ENCODE measurements at regions not wholly inside any gene's neighbourhood (a gene's known extent, or its start where the extent isn't known, plus 50 kb on each side); places are given as distances from the start of the nearest gene placed in this dataset.

- H3K36me3 ChIP-seq: no peaks in the 10 kb centered on the region
- no peaks in the 10 kb centered on the region for H3K9me3 ChIP-seq
- H3K27ac ChIP-seq: peak overlapping the region in 1 of 2 donors; percentile 28
- ATAC-seq (no peak), DNase-seq (no peak)
- H3K4me3 ChIP-seq: no peak overlapping the region
- H3K4me1 ChIP-seq: no peaks in the 10 kb centered on the region
- H3K27me3 ChIP-seq: no peaks in the 10 kb centered on the region
- TF ChIP-seq CTCF (IDR thresholded peaks at IDR 0.05): no peak
- intact Hi-C loops (cut with DNase I): no loop called here
Observed at GRCh38 chr6:168968801-168969200, 284.8 kb downstream of the THBS2 start.

- Histone ChIP-seq H3K27me3 (no peaks in the 10 kb centered on the region), H3K36me3 (no peaks in the 10 kb centered on the region), H3K9me3 (no peaks in the 10 kb centered on the region), H3K27ac (peak overlapping the region in 1 of 2 donors; percentile 28), H3K4me1 (no peaks in the 10 kb centered on the region), H3K4me3 (no peak overlapping the region)
- no peak for TF ChIP-seq CTCF (IDR thresholded peaks at IDR 0.05)
- intact Hi-C loops (cut with DNase I): no loop called here
- peak in 1 of 4 donors; percentile 73 for DNase-seq
- ATAC-seq: peak; percentile 60
Observed at GRCh38 chr6:168968228-168968627, 285.4 kb downstream of the THBS2 start.

- Histone ChIP-seq H3K36me3 (no peaks in the 10 kb centered on the region), H3K4me1 (no peaks in the 10 kb centered on the region), H3K9me3 (no peaks in the 10 kb centered on the region), H3K27me3 (no peaks in the 10 kb centered on the region), H3K4me3 (no peak overlapping the region), H3K27ac (peak overlapping the region in 1 of 2 donors; percentile 28)
- ATAC-seq: no peak
- DNase-seq: peak in 1 of 4 donors; percentile 53
- intact Hi-C loops (cut with DNase I): no loop called here
- TF ChIP-seq CTCF (IDR thresholded peaks at IDR 0.05): no peak
Observed at GRCh38 chr6:168967281-168967925, 286.2 kb downstream of the THBS2 start.

GRCh38 chr6:168964138-168964835 lies 289.4 kb downstream of the THBS2 start:
- intact Hi-C loops (cut with DNase I): no loop called here
- ATAC-seq (no peak), DNase-seq (no peak)
- Histone ChIP-seq H3K4me1 (no peaks in the 10 kb centered on the region), H3K4me3 (no peak overlapping the region), H3K27me3 (no peaks in the 10 kb centered on the region), H3K9me3 (no peaks in the 10 kb centered on the region), H3K36me3 (no peaks in the 10 kb centered on the region), H3K27ac (no peak overlapping the region)
- no peak for TF ChIP-seq CTCF (IDR thresholded peaks at IDR 0.05)

- DNase-seq (no peak), ATAC-seq (no peak)
- Histone ChIP-seq H3K4me3 (no peak overlapping the region), H3K9me3 (no peaks in the 10 kb centered on the region), H3K4me1 (no peaks in the 10 kb centered on the region), H3K36me3 (no peaks in the 10 kb centered on the region), H3K27ac (no peak overlapping the region), H3K27me3 (no peaks in the 10 kb centered on the region)
- no peak for TF ChIP-seq CTCF (IDR thresholded peaks at IDR 0.05)
- intact Hi-C loops (cut with DNase I): no loop called here
Observed at GRCh38 chr6:168962886-168963285, 290.8 kb downstream of the THBS2 start.
